HG02571 (cell line): ENCODE measurements at regions not wholly inside any gene's neighbourhood (a gene's known extent, or its start where the extent isn't known, plus 50 kb on each side); places are given as distances from the start of the nearest gene placed in this dataset.
"Not testable (repeated sequence)": the region's sequence is repeated elsewhere in the genome, so short reads cannot be mapped to it uniquely, and the experiment has no call there.

Experiments
- ATAC-seq: cut with Tn5 transposase; IDR thresholded peaks from one replicate; pipeline ENCODE4 v1.9.1; 2021; ENCODE audit warnings: mild to moderate bottlenecking, moderate library complexity; ENCODE audit not compliant: unreplicated experiment

DNA sequence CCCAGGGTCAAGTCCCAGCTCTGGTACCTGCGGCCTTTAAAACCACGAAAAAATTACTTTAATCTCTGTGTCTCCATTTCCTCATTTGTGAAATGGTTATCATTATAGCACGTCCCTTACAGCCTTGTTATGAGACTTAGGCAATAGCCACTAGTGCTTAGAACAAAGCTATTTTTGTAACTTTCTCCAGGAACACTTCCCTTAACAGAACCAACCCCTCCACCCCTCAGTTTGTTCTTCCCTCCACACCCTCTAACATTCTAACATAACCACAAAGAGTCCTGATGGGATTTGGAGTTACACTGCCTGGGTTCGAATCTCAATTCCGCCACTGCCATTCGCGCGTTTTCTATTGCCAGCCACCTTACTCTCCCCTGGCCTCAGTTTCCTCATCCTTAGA, 2777.4 kb upstream of the TPTE start:
- ATAC-seq, result not testable (repeated sequence)

DNA sequence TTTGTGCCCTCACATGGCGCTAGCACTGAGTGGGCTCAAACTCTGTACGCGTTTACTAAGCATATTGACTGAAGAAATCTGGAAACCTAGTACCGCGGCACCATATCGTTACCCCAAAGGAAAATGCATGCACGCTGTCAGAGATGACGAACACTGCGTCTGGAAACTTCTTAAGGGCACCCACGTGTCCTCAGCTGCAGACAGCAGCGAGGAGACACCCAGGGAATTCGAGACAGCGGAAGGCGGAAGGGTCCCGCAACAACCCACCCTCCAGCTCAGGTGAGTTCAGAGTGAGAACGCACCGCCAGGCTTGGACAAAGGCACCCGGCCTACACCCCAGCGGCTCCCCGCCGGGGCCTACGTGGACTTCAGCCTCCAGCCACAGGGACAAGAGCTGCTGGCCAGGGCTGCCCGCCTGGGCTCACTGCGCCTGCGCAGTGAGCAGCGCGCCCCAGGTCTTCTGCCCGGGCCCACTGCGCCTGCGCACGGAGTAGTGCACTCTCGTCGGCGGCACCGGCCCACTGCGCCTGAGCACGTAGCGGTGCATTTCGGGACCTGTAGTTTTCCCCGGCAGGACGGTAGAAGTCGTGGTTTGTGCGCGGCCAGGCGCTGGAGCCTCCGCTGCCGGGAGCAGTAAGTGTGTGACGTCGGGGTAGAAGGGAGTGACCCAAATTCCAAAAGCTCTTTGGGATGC, 2776.8 kb upstream of the TPTE start:
- peak; percentile 96 for ATAC-seq

DNA sequence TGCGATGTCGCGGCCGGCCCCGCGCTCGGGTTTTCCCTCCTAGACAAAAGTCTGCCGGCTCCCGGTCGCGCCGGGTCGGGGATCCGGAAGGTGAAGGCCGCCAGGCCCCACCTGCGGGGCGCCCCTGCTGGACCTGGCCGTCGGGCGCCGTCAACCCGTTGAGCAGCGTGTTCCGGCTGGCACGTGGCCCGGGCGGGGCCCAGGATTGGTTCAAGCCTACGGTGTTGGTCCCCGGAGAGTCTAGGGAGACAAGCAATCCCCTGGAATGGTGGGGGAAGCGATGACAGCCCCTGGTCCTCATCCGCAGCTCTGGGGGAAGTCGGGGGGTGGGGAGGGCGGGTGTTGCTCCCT, 2776.3 kb upstream of the TPTE start:
- ATAC-seq, result peak; percentile 49

DNA sequence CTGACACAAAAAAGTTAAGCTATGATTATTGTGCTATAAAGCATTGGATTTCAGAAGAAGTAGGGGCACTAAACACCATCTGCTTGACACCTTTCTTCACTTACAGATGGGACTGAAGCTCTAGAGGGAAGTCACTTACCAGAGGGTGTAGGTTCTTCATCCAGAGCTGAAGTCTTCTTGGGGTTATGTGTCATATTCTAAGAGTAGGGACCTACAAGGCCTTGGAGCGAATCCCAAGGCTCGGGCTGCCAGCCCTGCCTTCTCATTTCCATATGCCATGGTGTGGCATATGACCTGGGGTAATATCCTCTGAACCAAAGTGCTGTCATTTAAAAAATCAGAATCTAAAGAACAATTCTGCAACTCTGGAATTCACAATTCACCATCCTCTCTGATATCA, 2773.4 kb upstream of the TPTE start:
- ATAC-seq, result not testable (repeated sequence)

DNA sequence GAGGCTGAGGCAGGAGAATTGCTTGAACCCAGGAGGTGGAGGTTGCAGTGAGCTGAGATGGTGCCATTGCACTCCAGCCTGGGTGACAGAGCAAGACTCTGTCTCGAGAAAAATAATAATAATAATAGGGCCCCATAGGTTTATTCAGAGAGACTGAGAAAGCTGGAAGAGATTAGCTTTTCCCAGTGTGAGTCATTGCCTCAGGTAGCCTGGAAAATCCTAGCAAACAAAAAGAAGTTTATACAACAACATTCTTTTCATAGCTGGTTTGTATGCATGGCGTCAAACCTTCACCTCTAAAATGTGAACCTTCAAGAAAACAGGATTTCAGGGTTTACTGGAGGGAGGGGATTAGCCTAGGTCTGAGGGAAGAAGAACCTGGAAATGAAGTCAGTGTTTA, 2768.8 kb upstream of the TPTE start:
- not testable (repeated sequence) for ATAC-seq

DNA sequence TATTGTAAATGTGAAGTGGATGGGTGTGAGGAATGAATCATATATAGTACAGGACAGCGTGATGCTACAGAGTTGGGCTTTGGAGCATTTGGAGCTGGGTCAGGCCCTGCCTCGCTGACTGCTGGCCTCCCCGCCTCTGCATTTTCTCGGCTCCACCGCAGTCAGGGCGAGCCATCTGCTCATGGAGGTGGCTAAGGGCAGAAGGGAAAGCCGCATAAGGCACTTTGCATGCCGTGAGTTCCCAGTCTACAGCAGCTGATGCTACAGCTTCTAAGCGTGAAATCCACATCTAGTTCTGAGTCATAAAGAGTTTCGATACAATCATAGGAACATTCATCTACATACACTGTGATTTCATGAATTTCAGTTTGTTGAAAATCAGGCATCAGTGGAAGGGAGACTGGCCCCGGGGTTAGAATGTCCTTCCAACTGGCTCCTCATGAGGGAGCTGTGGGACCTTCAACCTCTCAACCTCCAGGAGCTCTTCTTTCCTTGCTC, 2768.0 kb upstream of the TPTE start:
- ATAC-seq, result peak; percentile 98

DNA sequence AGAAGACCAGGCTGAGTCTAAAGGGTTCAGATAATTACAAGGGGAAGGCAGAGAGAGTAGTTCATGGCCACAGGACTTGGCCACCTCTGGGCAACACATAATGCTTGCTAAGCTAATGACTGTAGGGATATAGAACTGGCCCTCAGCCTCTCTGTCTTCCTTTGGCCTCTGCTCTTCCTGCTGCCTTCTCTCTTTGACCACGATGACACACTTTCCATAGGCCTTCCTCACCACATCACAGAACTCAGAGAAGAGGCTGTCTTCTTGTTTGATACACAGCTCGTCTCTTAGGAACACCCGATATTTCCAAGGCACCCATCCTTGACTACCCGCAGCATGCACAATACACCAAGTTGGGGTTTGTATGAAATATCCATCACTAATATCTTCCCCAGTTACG, 2751.4 kb upstream of the TPTE start:
- ATAC-seq, result not testable (repeated sequence)

DNA sequence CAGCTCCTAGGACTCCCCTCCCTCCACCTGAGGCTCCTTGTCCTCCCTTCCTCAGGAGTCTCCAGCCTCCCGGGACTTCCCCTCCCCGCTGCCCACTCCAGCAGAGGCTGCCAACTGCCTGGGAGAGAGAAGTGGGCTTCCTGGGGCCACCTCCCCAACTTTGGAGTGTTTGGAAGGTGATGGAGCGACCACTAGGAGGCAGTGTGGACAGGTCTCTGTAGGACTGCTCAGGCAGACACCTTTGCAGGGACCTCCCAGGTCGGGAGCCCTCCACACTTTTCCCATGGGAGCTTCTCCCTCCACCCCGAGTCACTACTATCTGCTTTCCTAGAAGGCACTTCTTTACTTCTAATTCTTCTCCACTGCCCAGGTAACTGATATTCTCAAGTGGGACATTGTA, 2747.2 kb upstream of the TPTE start:
- ATAC-seq, result not testable (repeated sequence)

DNA sequence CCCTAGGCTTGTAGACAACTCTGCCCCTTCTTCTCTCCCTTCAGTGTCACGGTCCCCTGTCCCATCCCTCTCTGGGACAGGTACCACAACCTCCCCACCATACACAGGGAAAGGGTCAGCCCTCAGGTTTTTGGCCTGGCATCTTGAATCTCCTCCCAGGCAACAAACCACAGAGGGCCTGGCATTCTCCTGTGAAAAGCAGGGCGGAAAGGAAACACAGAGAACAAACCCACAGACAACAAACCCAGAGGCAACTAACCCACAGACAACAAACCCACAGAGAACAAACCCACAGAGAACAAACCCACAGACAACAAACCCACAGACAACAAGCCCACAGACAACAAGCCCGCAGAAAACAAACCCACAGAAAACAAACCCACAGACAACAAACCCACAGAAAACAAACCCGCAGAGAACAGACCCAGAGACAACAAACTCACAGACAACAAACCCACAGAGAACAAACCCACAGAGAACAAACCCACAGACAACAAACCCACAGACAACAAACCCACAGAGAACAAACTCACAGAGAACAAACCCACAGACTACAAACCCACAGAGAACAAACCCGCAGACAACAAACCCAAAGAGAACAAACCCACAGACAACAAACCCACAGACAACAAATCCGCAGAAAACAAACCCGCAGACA, 2745.9 kb upstream of the TPTE start:
- not testable (repeated sequence) for ATAC-seq

DNA sequence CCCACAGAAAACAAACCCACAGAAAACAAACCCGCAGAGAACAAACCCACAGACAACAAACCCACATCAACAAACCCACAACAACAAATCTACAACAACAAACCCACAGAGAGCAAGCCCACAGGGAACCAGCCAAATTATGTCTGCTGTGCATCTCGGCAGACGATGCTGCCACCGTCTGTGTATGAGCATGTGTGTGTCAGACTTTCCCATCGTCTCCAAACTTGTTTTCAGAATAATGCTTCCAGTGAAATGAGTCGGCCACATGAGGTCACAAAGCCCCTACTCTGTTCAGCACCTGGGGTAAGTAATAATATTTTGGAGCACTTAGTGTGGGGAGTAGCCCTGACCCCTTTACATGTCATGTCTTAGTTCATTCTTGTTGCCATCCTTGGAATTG, 2745.3 kb upstream of the TPTE start:
- ATAC-seq, result not testable (repeated sequence)

DNA sequence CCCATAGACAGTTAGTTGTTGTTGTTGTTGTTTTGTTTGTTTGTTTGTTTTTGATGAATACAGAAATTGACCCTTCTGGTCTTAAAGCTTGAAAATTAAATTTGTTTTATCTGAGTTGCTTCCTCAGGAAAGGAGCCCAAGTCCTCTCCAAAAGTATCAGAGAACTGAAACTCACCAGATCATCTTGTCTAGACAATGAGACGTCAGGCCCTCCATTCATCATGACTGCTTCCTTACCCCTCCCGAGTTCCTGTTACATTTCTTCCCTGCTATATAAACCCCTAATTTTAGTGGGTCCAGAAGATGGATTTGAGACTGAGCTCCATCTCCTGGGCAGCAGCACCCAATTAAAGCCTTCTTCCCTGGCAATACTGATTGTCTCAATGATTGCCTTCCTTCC, 2744.8 kb upstream of the TPTE start:
- not testable (repeated sequence) for ATAC-seq

DNA sequence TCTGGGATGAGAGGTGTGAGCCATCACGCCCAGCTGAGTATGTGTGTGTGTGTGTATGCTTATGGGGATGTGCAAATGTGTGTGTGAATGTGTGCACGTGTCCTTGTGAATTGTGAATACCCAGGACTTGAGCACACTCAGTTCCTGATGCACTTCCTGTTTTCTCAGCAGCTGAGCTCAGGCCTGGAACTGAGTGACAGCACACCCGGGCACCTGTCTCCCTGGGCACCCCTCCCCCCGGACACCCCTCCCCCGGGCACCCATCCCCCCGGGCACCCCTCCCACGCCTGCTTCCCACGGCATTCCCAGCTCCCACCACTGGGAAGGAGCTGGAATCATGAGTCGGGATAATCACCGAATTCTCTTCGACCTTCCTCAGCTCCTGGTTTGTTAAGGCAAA, 2744.1 kb upstream of the TPTE start:
- not testable (repeated sequence) for ATAC-seq

DNA sequence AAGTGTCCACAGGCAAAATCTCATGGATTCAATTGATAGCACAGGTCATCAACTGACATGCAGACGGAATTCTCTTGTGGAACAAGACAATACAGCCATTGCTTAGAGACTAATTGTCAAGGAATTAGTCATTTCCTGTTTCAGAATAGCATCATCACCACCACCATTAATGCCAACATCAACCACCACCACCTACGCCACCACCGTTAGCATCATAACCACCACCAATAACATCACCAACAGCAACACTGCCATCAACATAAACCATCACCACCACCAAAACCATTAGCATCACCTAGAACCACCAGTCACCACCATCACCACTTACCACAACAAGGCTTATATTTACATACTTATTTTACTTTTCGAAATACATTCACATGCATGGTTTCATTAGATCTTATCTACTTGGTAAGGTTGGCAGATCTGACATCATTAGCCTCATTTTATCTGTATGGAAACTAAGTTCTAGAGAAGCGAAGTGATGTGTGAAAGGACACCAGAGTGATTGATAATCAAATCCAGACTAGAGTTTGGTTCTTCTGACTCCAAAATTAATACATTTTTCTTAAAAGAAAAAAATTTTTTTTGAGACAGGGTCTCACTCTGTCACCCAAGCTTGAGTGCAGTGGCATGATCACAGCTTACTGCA, 2733.8 kb upstream of the TPTE start:
- not testable (repeated sequence) for ATAC-seq

DNA sequence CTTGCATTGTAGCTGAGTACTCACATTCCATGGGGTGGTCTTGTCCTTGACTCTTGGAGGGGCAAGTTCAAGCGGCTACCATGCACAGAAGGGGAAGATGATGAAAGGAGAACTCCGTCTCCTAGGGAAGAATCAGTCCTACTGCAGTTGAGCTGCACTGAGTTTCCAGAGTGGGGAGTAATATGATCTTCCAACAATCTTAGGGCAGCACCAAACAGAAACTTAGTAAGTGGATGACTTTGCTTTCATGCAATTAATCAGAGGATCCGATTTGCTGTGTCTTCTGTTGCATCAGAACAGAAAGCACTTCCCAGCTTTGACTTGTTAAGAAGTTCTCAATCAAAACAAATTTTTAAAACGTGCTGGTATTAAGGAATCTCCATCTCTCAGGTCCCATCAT, 2727.6 kb upstream of the TPTE start:
- not testable (repeated sequence) for ATAC-seq

DNA sequence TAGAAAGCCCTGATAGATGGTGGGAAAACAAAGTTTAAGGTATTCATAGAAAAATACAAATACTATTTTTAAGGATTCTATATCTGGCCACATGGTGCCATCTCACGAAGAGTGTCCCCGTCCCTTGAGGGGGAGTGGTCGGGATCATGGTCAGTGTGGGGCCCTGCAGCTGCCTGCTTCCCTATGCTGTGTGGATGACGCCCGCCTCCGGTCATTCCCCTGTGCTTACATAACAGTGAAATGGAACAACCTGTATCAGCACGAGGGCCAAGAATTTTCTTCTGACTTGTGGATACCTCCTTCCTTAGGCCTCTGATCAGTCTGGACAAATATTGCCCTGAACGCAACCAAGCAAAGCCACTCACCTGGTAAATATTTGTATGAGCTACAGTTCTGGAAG, 2724.1 kb upstream of the TPTE start:
- ATAC-seq, result not testable (repeated sequence)

DNA sequence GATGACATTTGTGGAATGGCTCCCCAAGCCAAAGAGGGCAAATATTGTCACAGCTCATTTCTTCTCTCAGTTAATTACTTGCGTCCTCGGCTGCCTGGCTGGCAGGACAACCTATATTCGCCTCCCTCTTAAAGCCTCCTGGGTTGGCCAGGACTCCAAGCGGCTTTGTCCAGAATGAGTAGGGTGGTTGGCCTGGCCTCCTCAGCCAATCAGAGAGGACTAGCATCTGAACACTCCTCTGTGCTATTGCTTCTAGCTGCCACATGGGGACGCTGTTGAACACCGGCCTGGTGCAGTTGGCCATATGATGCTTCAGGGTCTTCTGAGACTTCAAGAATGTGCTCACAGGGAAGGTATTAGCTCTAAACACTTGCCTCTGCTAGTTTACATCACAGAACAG, 2722.9 kb upstream of the TPTE start:
- not testable (repeated sequence) for ATAC-seq

DNA sequence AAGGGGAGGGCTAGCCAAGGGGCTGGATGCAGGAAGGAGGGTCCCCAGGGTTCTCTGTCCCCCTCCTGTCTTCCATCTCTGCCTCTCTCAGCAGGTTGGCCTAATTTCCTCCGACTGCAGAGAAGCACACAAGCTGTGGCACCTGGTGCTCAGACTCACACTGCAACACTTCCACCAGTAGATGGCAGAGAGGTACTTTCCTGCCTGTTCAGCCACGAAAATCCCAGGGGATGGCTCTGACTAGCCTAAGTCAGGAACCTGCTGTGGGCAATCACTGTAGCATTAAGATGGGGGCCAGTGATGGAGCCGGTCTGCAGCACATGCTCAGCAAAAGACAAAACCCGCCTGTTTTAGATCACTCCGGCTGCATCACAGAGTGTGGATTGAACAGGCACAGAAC, 2721.7 kb upstream of the TPTE start:
- not testable (repeated sequence) for ATAC-seq

DNA sequence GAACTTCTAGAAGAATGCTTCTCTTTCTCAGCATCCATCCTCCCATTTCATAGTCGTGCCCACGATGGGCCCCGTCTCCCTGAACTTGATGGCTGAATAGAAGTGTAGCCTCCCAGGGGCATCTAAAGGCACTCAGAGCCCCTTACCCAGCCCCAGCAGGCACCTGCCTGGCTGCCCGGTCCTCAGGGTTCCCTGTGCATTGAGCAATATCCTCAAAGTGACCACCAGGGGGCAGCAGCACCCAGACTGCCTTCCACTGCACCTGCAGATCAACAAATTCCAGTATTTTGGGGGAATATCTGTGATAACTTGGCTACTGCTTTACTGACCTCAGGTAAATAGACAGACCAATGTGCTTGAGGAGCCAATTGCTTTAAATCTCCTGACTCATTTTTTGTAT, 2707.9 kb upstream of the TPTE start:
- ATAC-seq, result not testable (repeated sequence)

DNA sequence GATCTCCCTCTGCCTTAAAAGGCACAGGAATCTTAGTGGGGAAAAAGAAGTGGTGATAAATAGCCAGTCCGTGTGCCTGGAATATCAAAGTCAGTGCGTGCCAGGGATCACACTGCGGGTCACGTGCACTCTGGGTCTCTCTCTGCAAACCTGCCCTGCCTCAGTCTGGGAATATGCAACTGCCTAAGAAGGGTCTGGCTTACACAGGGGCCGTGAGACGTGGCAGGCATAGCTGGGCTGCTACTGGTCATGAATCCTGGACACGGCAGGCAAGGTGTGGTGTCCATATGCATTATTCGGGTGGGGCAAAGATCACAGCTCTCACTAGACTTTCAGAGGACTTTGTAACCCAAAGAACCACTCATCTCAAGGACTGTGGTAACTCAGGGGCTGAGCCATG, 2704.4 kb upstream of the TPTE start:
- not testable (repeated sequence) for ATAC-seq

DNA sequence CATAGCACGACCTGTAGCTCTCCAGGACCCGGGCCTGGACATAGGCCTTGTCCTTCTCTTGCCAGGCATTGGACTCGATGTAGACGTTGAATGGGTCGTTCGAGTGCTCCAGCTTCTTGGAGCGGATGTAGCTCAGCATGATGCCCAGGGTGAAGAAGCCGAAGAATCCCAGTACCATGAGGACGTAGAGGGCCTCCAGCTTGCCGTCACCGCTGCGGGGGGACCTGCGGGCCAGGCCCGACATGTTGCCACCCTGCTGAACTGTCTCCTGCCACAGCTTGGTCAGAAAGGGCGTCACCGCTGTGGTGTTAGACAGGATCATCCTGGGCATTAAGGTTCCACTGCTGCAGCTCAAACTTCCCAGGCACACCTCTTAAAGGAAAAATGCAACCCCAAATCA, 2702.1 kb upstream of the TPTE start:
- ATAC-seq, result not testable (repeated sequence)

DNA sequence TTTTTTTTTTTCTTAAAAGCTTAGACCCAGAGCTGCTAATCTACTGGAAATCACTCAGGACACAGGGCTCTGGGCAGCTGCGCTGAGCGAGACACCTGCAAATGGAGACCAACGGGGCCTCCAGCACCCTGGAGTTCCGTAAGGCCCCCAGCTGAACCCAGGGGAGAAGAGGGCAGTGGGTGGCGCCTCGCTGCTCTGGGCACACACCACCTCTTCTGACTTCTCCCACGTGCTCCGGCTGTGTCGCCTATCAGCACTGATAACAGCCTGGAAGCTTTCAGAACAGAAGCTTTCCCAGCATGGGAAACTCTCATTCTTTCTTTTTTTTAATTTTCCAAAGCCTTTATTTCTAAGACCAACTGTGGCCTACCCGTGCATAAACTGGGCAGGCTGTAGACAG, 2695.8 kb upstream of the TPTE start:
- not testable (repeated sequence) for ATAC-seq

DNA sequence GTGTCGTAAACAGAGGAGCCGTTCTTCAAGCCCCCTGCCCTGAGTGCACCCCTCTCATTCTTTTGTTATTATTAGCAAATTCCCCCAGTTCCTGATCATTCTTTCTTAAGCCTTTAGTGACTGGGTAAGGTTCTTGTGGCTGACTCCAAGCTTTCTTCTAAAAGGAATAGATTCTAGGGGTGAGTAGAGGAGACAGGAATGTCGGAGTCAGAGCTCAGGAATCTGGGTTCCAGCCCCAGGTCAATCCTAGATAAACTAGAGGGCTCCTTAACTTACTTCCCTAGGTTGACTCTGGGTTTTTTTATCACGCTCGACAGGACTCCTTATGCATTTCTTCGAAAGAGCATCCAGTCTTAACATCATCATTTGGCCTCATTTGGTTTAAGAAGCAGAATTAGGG, 2695.2 kb upstream of the TPTE start:
- not testable (repeated sequence) for ATAC-seq
